Calu3 (cell line): ENCODE measurements at regions not wholly inside any gene's neighbourhood (a gene's known extent, or its start where the extent isn't known, plus 50 kb on each side); places are given as distances from the start of the nearest gene placed in this dataset.

Experiments
- BruUV-seq: library from RNA; stranded (reverse); fragments of 400-500 nt; replicated peaks from 2 replicates; lab custom pipeline; 2021; lab: Mats Ljungman, UMichigan
- CTCF ChIA-PET: fragments of 300-600 bp; sonication (Branson Sonifier 250); formaldehyde crosslinking; loops from one replicate; lab custom pipeline; 2022; ENCODE audit warnings: antibody characterized with exemption; lab: Charles Lee
- DNase-seq: peaks from one replicate; pipeline ENCODE4 v3.0.0; 2022
- H3K27ac Mint-ChIP-seq: one replicate; pipeline ENCODE4 v1.8.0; 2022; ENCODE audit warnings: mixed read lengths; ENCODE audit not compliant: unreplicated experiment
- H3K27me3 Mint-ChIP-seq: one replicate; pipeline ENCODE4 v1.8.0; 2022; ENCODE audit warnings: mixed read lengths; ENCODE audit not compliant: unreplicated experiment
- H3K36me3 Mint-ChIP-seq: one replicate; pipeline ENCODE4 v1.8.0; 2022; ENCODE audit warnings: mild to moderate bottlenecking, moderate library complexity, mixed read lengths; ENCODE audit not compliant: insufficient read depth, unreplicated experiment
- H3K4me1 Mint-ChIP-seq: one replicate; pipeline ENCODE4 v1.8.0; 2022; ENCODE audit warnings: mild to moderate bottlenecking, low read depth, mixed read lengths; ENCODE audit not compliant: unreplicated experiment
- H3K4me3 Mint-ChIP-seq: one replicate; pipeline ENCODE4 v1.8.0; 2022; ENCODE audit warnings: mild to moderate bottlenecking, low read depth, moderate library complexity, mixed read lengths; ENCODE audit not compliant: unreplicated experiment
- H3K9me3 Mint-ChIP-seq: one replicate; pipeline ENCODE4 v1.8.0; 2022; ENCODE audit warnings: low read depth, mixed read lengths; ENCODE audit not compliant: unreplicated experiment
- intact Hi-C: fragments of 100-400 bp; cut with micrococcal nuclease; formaldehyde crosslinking; loops from one replicate; pipeline ENCODE4 v1.10.0; 2022; ENCODE audit not compliant: unreplicated experiment
- TF ChIP-seq, protein P1 (sequence below): fragments of 200-600 bp; IDR thresholded peaks from one replicate; pipeline ENCODE4 v1.8.0; 2022; ENCODE audit warnings: antibody characterized with exemption; ENCODE audit not compliant: unreplicated experiment

DNA sequence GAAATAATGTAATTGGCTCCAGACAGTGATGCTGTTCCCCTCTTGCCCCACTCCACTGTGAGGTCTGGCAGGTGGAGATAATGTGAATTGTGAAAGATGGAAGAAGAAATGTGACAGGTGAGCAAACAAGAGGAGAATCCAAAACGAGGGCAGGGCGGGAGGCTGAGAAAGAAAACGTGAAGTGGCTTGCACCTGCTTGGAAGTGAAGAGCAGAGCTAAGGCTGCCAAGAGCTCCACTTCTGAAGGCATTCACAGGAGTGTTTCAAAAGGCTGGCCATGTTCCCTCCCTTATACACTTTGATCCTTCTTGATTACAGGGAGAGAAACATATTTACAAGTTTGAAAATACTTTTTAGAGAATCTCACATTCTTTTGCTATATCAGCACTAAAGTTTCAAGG is 359.4 kb downstream of the EPHA7 start:
- H3K4me1 Mint-ChIP-seq = no peaks in the 10 kb centered on the region
- no TSS peak for BruUV-seq
- DNase-seq = no peak
- CTCF ChIA-PET = no interaction called here
- H3K9me3 Mint-ChIP-seq = peaks cover 16% of the 10 kb centered on the region
- TF ChIP-seq, protein P1, sequence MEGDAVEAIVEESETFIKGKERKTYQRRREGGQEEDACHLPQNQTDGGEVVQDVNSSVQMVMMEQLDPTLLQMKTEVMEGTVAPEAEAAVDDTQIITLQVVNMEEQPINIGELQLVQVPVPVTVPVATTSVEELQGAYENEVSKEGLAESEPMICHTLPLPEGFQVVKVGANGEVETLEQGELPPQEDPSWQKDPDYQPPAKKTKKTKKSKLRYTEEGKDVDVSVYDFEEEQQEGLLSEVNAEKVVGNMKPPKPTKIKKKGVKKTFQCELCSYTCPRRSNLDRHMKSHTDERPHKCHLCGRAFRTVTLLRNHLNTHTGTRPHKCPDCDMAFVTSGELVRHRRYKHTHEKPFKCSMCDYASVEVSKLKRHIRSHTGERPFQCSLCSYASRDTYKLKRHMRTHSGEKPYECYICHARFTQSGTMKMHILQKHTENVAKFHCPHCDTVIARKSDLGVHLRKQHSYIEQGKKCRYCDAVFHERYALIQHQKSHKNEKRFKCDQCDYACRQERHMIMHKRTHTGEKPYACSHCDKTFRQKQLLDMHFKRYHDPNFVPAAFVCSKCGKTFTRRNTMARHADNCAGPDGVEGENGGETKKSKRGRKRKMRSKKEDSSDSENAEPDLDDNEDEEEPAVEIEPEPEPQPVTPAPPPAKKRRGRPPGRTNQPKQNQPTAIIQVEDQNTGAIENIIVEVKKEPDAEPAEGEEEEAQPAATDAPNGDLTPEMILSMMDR = no peak
- H3K27me3 Mint-ChIP-seq = no peaks in the 10 kb centered on the region
- intact Hi-C loops = no loop called here
- no peaks in the 10 kb centered on the region for H3K36me3 Mint-ChIP-seq
- H3K27ac Mint-ChIP-seq = no peak overlapping the region
- H3K4me3 Mint-ChIP-seq = no peak overlapping the region

DNA sequence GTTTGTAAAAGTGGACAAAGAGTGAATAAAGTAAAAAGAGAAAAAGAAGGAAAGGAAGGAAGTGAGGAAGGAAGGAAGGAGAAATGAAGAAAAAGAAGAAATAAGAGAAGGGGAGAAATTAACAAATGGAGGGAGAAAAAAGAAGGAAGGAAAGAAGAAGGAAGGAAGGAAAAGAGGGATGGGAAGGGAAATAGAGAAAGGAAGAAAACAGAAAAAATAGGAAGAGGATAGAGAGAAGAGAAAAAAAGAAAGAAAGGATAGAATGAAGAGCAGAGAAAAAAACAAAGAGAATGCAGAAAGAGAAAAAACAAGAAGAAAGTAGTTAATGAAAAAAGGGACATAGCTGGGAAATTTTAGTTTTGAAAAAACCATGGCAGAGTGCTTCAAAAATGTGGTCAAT is 361.8 kb downstream of the EPHA7 start:
- no TSS peak for BruUV-seq
- DNase-seq = no peak
- Mint-ChIP-seq H3K27me3 (no peaks in the 10 kb centered on the region), H3K4me1 (no peaks in the 10 kb centered on the region), H3K36me3 (no peaks in the 10 kb centered on the region), H3K27ac (no peak overlapping the region), H3K9me3 (peaks cover 17% of the 10 kb centered on the region), H3K4me3 (no peak overlapping the region)
- CTCF ChIA-PET = no interaction called here
- intact Hi-C loops = no loop called here
- TF ChIP-seq, protein P1 = no peak

DNA sequence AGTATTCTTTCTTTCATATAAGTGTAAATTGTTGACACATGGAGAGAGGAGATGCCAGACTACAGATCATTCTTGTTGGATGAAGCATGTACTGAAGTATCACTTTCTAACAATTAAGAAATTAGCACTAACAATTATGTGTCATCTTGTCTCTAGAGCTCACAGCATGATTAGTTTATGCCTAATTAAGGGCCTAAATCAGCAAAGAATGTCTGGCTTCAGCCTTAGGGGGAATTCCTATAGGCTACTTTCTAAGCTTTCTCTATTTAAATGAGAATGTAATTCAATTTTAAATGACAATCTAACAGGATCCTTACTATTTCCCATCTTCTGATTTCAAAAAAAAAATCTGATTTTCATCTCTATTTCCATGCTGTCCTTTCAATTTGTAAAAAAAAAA is 371.0 kb downstream of the EPHA7 start:
- peaks cover 10% of the 10 kb centered on the region for H3K9me3 Mint-ChIP-seq
- TF ChIP-seq, protein P1 = no peak
- intact Hi-C loops = no loop called here
- H3K27ac Mint-ChIP-seq = no peak overlapping the region
- CTCF ChIA-PET = no interaction called here
- H3K4me3 Mint-ChIP-seq = no peak overlapping the region
- no TSS peak for BruUV-seq
- H3K36me3 Mint-ChIP-seq = no peaks in the 10 kb centered on the region
- no peaks in the 10 kb centered on the region for H3K4me1 Mint-ChIP-seq
- no peaks in the 10 kb centered on the region for H3K27me3 Mint-ChIP-seq
- DNase-seq = no peak

DNA sequence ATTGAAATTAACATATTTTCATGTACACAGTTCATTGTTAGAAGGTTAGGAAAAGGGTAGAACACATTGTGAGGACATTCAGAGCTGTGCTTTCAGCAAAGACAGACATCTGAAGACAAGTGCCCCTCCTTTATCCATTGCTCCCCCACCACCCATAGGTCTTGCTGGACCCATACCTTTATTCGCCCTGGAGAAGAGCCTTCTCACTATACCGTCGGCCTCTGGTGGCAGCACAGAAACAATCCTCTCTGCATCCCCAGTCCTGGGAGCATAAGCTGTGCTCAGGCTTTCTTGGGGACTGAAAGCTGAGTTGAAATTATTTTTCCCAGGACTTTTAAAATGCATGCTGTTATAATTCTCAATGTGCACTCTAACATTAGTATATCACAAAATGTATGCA is 372.3 kb downstream of the EPHA7 start:
- no TSS peak for BruUV-seq
- Mint-ChIP-seq H3K9me3 (peaks cover 9% of the 10 kb centered on the region), H3K27me3 (no peaks in the 10 kb centered on the region), H3K27ac (no peak overlapping the region), H3K36me3 (no peaks in the 10 kb centered on the region), H3K4me1 (no peaks in the 10 kb centered on the region), H3K4me3 (no peak overlapping the region)
- intact Hi-C loops = no loop called here
- TF ChIP-seq, protein P1 = no peak
- no peak for DNase-seq
- CTCF ChIA-PET = no interaction called here
